ENCODE measurements at regions not wholly inside any gene's neighbourhood (a gene's known extent, or its start where the extent isn't known, plus 50 kb on each side); places are given as distances from the start of the nearest gene placed in this dataset.

DNA sequence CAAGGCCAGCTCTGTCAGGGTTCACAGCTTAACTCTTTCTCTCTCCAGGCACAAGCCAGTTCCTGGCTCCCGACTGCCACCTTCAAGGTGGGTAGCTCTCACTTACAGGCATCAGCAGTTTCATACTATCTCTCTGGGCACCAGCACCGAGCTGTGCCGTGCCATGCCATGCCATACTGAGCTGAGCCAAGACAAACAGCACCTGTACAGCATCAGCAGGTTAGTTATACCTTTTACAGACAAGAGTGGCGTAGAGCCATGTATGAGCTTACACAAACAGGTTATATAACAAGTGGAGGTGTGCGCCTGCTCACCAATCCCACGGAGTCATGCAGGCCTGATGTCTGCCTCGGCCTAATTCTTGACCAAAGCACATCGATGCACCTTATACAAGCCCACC is 1098.7 kb downstream of the AACS start:
- Histone ChIP-seq H3K4me3 (ENCODE audit: severe bottlenecking) (no peak overlapping the region), H3K27me3 (ENCODE audit: insufficient read depth, poor library complexity, severe bottlenecking) (no peaks in the 10 kb centered on the region), H3K9me3 (ENCODE audit: severe bottlenecking) (no peaks in the 10 kb centered on the region), H3K36me3 (ENCODE audit: low read depth) (no peaks in the 10 kb centered on the region), H3K27ac (ENCODE audit: poor library complexity, severe bottlenecking) (no peak overlapping the region), H3K4me1 (ENCODE audit: insufficient read depth, poor library complexity, severe bottlenecking) (no peaks in the 10 kb centered on the region)
- no peak for DNase-seq (ENCODE audit: low spot score)
- no peak for ATAC-seq (ENCODE audit: low read depth)
- TF ChIP-seq, protein P1, sequence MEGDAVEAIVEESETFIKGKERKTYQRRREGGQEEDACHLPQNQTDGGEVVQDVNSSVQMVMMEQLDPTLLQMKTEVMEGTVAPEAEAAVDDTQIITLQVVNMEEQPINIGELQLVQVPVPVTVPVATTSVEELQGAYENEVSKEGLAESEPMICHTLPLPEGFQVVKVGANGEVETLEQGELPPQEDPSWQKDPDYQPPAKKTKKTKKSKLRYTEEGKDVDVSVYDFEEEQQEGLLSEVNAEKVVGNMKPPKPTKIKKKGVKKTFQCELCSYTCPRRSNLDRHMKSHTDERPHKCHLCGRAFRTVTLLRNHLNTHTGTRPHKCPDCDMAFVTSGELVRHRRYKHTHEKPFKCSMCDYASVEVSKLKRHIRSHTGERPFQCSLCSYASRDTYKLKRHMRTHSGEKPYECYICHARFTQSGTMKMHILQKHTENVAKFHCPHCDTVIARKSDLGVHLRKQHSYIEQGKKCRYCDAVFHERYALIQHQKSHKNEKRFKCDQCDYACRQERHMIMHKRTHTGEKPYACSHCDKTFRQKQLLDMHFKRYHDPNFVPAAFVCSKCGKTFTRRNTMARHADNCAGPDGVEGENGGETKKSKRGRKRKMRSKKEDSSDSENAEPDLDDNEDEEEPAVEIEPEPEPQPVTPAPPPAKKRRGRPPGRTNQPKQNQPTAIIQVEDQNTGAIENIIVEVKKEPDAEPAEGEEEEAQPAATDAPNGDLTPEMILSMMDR (IDR thresholded peaks at IDR 0.05; ENCODE audit: poor library complexity, severe bottlenecking): no peak

DNA sequence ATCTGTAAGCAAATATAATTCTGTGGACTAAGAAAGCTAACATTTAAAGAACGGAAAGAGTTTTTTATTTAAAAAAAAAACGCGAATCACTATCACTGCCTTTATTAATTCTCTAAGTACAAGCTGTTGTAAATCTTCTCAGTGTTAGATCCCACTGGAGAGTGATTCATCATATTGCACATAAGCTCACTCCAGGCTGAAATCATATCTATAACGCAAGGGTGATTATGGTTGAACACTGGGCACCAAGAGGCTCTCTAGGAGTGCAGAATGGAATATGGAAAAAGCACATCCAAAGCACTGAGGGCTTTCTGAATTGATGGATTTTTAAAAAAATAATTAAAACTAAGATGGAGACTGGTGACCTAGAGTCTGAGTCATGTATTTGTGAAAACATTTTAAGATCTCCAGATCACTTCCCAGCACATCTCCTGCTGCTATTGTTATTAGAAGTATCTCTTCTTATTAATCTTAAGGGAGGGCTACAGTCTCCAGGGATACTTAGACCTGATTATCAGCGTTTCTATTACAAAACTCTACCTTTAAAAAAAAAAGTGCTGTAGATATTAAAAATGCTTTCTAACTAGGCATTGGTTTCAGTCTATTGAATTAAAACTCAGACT is 1106.8 kb downstream of the AACS start:
- ATAC-seq (ENCODE audit: low read depth): no peak
- TF ChIP-seq, protein P1 (IDR thresholded peaks at IDR 0.05; ENCODE audit: poor library complexity, severe bottlenecking): no peak

DNA sequence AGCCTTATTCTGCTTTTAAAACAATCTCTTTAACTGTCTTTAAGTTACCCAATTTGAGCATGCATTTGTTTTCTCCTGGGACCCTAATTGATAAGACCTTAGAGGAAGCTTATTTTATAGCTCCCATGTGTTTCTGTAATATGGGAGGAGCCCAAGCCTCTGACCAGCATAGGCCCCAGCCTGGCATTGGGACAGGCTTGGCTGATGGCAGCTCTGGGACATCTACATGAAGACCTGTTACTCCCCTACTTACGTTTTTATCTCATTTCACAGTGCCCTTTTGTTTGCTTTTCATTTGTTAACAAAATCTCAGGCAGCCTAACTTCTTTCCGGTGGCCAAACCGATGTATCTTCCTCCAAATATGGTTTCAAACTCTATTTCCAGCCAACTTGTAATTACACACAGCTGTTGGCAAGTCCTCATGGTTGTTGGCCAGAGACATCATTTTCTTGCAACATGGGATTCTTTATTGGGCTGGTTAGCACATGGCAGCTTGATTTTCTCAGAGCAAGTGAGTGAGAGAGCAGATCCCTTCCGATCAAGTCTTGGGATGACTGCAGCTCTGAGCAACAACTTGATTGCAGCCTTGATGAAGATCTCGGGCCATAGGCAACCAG is 1117.5 kb downstream of the AACS start:
- H3K27me3 ChIP-seq (ENCODE audit: insufficient read depth, poor library complexity, severe bottlenecking): no peaks in the 10 kb centered on the region
- no peaks in the 10 kb centered on the region for H3K9me3 ChIP-seq (ENCODE audit: severe bottlenecking)
- TF ChIP-seq, protein P1 (IDR thresholded peaks at IDR 0.05; ENCODE audit: poor library complexity, severe bottlenecking): no peak
- H3K27ac ChIP-seq (ENCODE audit: poor library complexity, severe bottlenecking): no peak overlapping the region
- H3K4me1 ChIP-seq (ENCODE audit: insufficient read depth, poor library complexity, severe bottlenecking): no peaks in the 10 kb centered on the region
- H3K4me3 ChIP-seq (ENCODE audit: severe bottlenecking): no peak overlapping the region
- DNase-seq (ENCODE audit: low spot score) (no peak), ATAC-seq (ENCODE audit: low read depth) (no peak)
- no peaks in the 10 kb centered on the region for H3K36me3 ChIP-seq (ENCODE audit: low read depth)

More for the DNA sequence above, 1106.8 kb downstream of the AACS start:
- Histone ChIP-seq H3K27me3 (ENCODE audit: insufficient read depth, poor library complexity, severe bottlenecking) (no peaks in the 10 kb centered on the region), H3K27ac (ENCODE audit: poor library complexity, severe bottlenecking) (no peak overlapping the region), H3K36me3 (ENCODE audit: low read depth) (no peaks in the 10 kb centered on the region), H3K4me3 (ENCODE audit: severe bottlenecking) (no peak overlapping the region), H3K9me3 (ENCODE audit: severe bottlenecking) (no peaks in the 10 kb centered on the region), H3K4me1 (ENCODE audit: insufficient read depth, poor library complexity, severe bottlenecking) (no peaks in the 10 kb centered on the region)
- no peak for DNase-seq (ENCODE audit: low spot score)

DNA sequence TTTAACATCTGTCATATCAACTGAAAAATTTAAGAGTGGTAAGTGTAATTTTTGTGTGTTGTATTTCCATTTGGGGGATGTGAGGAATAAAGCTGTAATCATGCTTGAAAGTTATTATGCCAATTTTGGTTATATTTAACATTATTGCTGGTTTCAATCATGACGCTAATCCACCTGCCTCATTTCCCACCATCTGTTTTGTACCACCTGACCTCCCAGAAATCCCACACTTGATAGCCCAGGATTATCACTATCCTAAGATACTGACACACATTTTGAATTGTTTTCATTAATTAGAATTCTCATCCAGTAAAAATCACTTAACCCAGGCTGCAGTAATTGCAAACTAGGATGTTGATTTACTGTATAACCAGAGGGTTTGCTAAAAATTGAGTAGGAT is 1119.8 kb downstream of the AACS start:
- ATAC-seq (ENCODE audit: low read depth): no peak
- no peaks in the 10 kb centered on the region for H3K36me3 ChIP-seq (ENCODE audit: low read depth)
- DNase-seq (ENCODE audit: low spot score): no peak

More for the DNA sequence above, 1119.8 kb downstream of the AACS start:
- Histone ChIP-seq H3K4me1 (ENCODE audit: insufficient read depth, poor library complexity, severe bottlenecking) (no peaks in the 10 kb centered on the region), H3K27ac (ENCODE audit: poor library complexity, severe bottlenecking) (no peak overlapping the region), H3K4me3 (ENCODE audit: severe bottlenecking) (no peak overlapping the region), H3K27me3 (ENCODE audit: insufficient read depth, poor library complexity, severe bottlenecking) (no peaks in the 10 kb centered on the region), H3K9me3 (ENCODE audit: severe bottlenecking) (no peaks in the 10 kb centered on the region)
- TF ChIP-seq, protein P1 (IDR thresholded peaks at IDR 0.05; ENCODE audit: poor library complexity, severe bottlenecking): no peak
